Epithelial cell of prostate (primary cell): ENCODE measurements at regions not wholly inside any gene's neighbourhood (a gene's known extent, or its start where the extent isn't known, plus 50 kb on each side); places are given as distances from the start of the nearest gene placed in this dataset.
A peak's percentile ranks its signal among the peaks of the same experiment; 100 is the strongest.

Experiments
- DNase-seq: peaks from one replicate; pipeline ENCODE4 v3.0.0-alpha.2; 2011; ENCODE audit warnings: low read depth, low spot score
- H3K27ac ChIP-seq: fragments of 450-650 bp; 2 replicates; pipeline ENCODE4 v1.5.1; 2017; ENCODE audit warnings: mild to moderate bottlenecking

GRCh38 chr7:134391223-134391622, 67.7 kb downstream of the AKR1B1 start:
- DNase-seq = no peak
- no peak overlapping the region for H3K27ac ChIP-seq

GRCh38 chr7:134388336-134389019, 70.4 kb downstream of the AKR1B1 start:
- H3K27ac ChIP-seq = no peak overlapping the region
- no peak for DNase-seq

- no peak overlapping the region for H3K27ac ChIP-seq
- DNase-seq = no peak
Measured at GRCh38 chr7:134378562-134378961, 61.8 kb upstream of the SLC35B4 start.

GRCh38 chr7:134376693-134377092, 60.0 kb upstream of the SLC35B4 start:
- no peak overlapping the region for H3K27ac ChIP-seq
- DNase-seq = no peak

- no peak for DNase-seq
- no peak overlapping the region for H3K27ac ChIP-seq
Measured at GRCh38 chr7:134375206-134375605, 58.5 kb upstream of the SLC35B4 start.

- DNase-seq = no peak
- no peak overlapping the region for H3K27ac ChIP-seq
Measured at GRCh38 chr7:134374791-134375190, 58.1 kb upstream of the SLC35B4 start.

GRCh38 chr7:134374291-134374690, 57.6 kb upstream of the SLC35B4 start:
- no peak for DNase-seq

GRCh38 chr7:134372858-134373257, 56.1 kb upstream of the SLC35B4 start:
- no peak for DNase-seq
- H3K27ac ChIP-seq = no peak overlapping the region

More at GRCh38 chr7:134374291-134374690, 57.6 kb upstream of the SLC35B4 start:
- no peak overlapping the region for H3K27ac ChIP-seq

- no peak overlapping the region for H3K27ac ChIP-seq
- DNase-seq = no peak
Measured at GRCh38 chr7:134371971-134372370, 55.2 kb upstream of the SLC35B4 start.

- H3K27ac ChIP-seq = no peak overlapping the region
- no peak for DNase-seq
Measured at GRCh38 chr7:134371536-134371935, 54.8 kb upstream of the SLC35B4 start.

- no peak overlapping the region for H3K27ac ChIP-seq
- DNase-seq = no peak
Measured at GRCh38 chr7:134370135-134370534, 53.4 kb upstream of the SLC35B4 start.

GRCh38 chr7:134368851-134369544, 52.3 kb upstream of the SLC35B4 start:
- peak; percentile 48 for DNase-seq
- peak overlapping the region; percentile 100 for H3K27ac ChIP-seq

GRCh38 chr7:134367956-134368749, 51.4 kb upstream of the SLC35B4 start:
- no peak for DNase-seq

More at GRCh38 chr7:134367956-134368749, 51.4 kb upstream of the SLC35B4 start:
- H3K27ac ChIP-seq = peak overlapping the region; percentile 100
